Small intestine (tissue), 7 donors: ENCODE measurements at regions not wholly inside any gene's neighbourhood (a gene's known extent, or its start where the extent isn't known, plus 50 kb on each side); places are given as distances from the start of the nearest gene placed in this dataset.

Experiments used
- DNase-seq, 2 donors: peaks; one replicate each; pipeline versions ENCODE4 v3.0.0 to v3.0.0-alpha.2; 2013
- FAIRE-seq: peaks from 2 replicates; lab custom pipeline; 2012; peaks lifted over from hg19 to GRCh38; lab: Jason Lieb, UNC
- H3K27ac ChIP-seq, 3 donors: one replicate each; pipeline ENCODE4 v1.5.1; 2013; ENCODE audit warnings: low read length in 2 of 3, mild to moderate bottlenecking in 2 of 3, control low read depth in 1 of 3, inconsistent platforms in 1 of 3, low read depth in 1 of 3, moderate library complexity in 1 of 3
- H3K27me3 ChIP-seq, 3 donors: one replicate each; pipeline ENCODE4 v1.6.1; 2013; ENCODE audit warnings: low read length in 3 of 3, inconsistent platforms in 1 of 3; ENCODE audit not compliant: control insufficient read depth in 3 of 3, insufficient read depth in 3 of 3
- H3K36me3 ChIP-seq, 3 donors: one replicate each; pipeline ENCODE4 v1.6.1; 2013; ENCODE audit warnings: low read length in 3 of 3, inconsistent platforms in 1 of 3, low read depth in 1 of 3, mild to moderate bottlenecking in 1 of 3, moderate library complexity in 1 of 3; ENCODE audit not compliant: control insufficient read depth in 3 of 3, insufficient read depth in 2 of 3
- H3K4me1 ChIP-seq, 3 donors: one replicate each; pipeline ENCODE4 v1.6.1; 2013; ENCODE audit warnings: low read length in 2 of 3, inconsistent platforms in 1 of 3, low read depth in 1 of 3, mild to moderate bottlenecking in 1 of 3, moderate library complexity in 1 of 3; ENCODE audit not compliant: control insufficient read depth in 3 of 3, insufficient read depth in 2 of 3
- H3K4me3 ChIP-seq, 3 donors: one replicate each; pipeline ENCODE4 v1.5.1; 2013; ENCODE audit warnings: low read length in 3 of 3, control low read depth in 1 of 3, inconsistent platforms in 1 of 3, low read depth in 1 of 3, mild to moderate bottlenecking in 1 of 3, moderate library complexity in 1 of 3
- H3K9me3 ChIP-seq, 2 donors: one replicate each; pipeline ENCODE4 v1.6.1; 2013; ENCODE audit warnings: low read depth in 1 of 2, low read length in 1 of 2; ENCODE audit not compliant: control insufficient read depth in 2 of 2, insufficient read depth in 1 of 2
- WGBS, 3 donors: extraction: QIAGEN DNeasy Blood & Tissue Kit; methylation state at CpG; one replicate each; pipeline ENCODE4 v1.1.7; 2013; 5-methylcytosine and 5-hydroxymethylcytosine counted together
- donor health status: healthy with polysubstance abuse.
- donor health status: control.
- donor health status: control.
- donor health status: Bipolar disorder and iron deficiency.
- donor health status: healthy.

- Histone ChIP-seq H3K9me3 (no peaks in the 10 kb centered on the region), H3K4me1 (peaks cover 0 to 5% (median 0%) of the 10 kb centered on the region in 3 donors), H3K27ac (no peak overlapping the region), H3K36me3 (no peaks in the 10 kb centered on the region), H3K27me3 (no peaks in the 10 kb centered on the region), H3K4me3 (no peak overlapping the region)
- no peak for FAIRE-seq
- DNase-seq: no peak
- 66 to 82% (median 74%) methylated on average over 8 of the region's 8 CpGs for WGBS, 3 donors
Observed at GRCh38 chr1:22245726-22246125, 102.8 kb upstream of the WNT4 start.

GRCh38 chr1:22246755-22247480, 104.0 kb upstream of the WNT4 start:
- Histone ChIP-seq H3K27ac (no peak overlapping the region), H3K4me1 (peaks cover 0 to 5% (median 0%) of the 10 kb centered on the region in 3 donors), H3K9me3 (no peaks in the 10 kb centered on the region), H3K27me3 (no peaks in the 10 kb centered on the region), H3K36me3 (no peaks in the 10 kb centered on the region), H3K4me3 (no peak overlapping the region)
- DNase-seq (no peak), FAIRE-seq (no peak)
- WGBS, 3 donors: 79 to 86% (median 86%) methylated on average over 3 of the region's 3 CpGs

DNA sequence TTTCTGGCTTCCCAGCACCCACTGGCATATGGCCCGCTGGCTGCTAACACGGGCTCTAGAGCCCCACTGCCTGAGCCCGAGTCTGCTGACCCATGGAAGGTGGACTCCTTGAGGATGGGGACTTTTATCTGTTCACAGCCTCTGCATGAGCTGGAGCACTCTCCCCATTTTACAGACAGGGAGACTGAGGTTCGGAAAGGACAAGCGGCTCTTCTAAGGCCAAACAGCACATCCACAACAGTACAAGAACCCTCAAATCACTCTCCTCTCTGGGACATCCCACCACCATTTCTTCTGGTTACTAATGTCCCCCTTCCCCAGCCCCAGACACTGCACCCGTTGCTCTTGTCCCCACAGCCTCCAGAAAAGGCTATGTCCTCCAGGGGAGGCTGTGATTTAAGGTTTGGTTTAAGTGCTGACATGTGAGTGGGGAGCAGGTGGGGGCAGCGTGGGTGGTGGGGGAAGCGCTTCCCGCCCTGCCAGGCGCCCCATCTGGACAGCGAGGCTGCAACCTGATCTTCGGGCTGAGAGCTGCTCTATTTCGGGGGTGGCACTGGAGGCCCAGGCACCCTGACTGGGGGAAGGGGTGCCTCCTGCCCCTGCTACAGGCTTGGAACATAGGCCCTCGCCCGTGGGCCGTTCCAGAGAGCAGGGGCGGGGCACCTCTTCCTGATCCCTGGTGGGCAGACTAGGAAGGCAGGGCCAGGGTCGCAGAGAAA, 104.8 kb upstream of the WNT4 start:
- 68 to 74% (median 70%) methylated on average over 18 of the region's 18 CpGs for WGBS, 3 donors
- Histone ChIP-seq H3K27me3 (no peaks in the 10 kb centered on the region), H3K4me1 (peaks cover 0 to 5% (median 0%) of the 10 kb centered on the region in 3 donors), H3K27ac (no peak overlapping the region), H3K9me3 (no peaks in the 10 kb centered on the region), H3K4me3 (no peak overlapping the region), H3K36me3 (no peaks in the 10 kb centered on the region)
- FAIRE-seq (no peak), DNase-seq (no peak)

- Histone ChIP-seq H3K36me3 (no peaks in the 10 kb centered on the region), H3K9me3 (no peaks in the 10 kb centered on the region), H3K4me3 (no peak overlapping the region), H3K4me1 (peaks cover 0 to 5% (median 4%) of the 10 kb centered on the region in 3 donors), H3K27ac (no peak overlapping the region), H3K27me3 (no peaks in the 10 kb centered on the region)
- no peak for DNase-seq
- 72 to 79% (median 74%) methylated on average over 8 of the region's 8 CpGs for WGBS, 3 donors
- FAIRE-seq: no peak
Observed at GRCh38 chr1:22248746-22249145, 105.8 kb upstream of the WNT4 start.

- peaks cover 0 to under 1% of the 10 kb centered on the region in 2 donors for H3K9me3 ChIP-seq
- H3K4me1 ChIP-seq: peaks cover 0 to 16% (median 4%) of the 10 kb centered on the region in 3 donors
- no peaks in the 10 kb centered on the region for H3K27me3 ChIP-seq
- FAIRE-seq (no peak), DNase-seq (no peak)
- no peak overlapping the region for H3K4me3 ChIP-seq
- no peaks in the 10 kb centered on the region for H3K36me3 ChIP-seq
- H3K27ac ChIP-seq: no peak overlapping the region
- WGBS, 3 donors: 80 to 84% (median 81%) methylated on average over 11 of the region's 11 CpGs
Observed at GRCh38 chr1:22249928-22250680, 107.2 kb upstream of the WNT4 start.

DNA sequence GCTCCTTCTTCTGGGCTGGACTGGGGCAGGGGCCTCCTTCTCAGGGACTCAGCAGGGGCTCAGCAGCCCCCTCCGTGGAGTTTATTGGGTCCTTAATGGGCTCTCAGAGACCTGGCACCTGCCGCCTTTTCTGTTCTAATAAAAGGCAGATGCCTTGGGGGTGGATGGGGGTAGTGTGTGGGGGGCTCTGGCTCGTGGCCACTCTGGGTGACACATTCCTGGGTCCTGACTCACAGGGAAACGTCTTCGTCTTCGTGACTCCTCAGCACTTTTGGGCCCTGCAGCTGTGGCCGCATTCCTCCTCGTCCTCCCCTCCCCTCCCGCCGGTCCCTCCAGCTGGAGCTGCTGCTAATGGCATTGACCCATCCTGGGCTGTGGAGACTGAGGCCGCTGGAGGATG, 107.8 kb upstream of the WNT4 start:
- WGBS, 3 donors: 59 to 84% (median 74%) methylated on average over 10 to 11 of the region's 11 CpGs
- no peaks in the 10 kb centered on the region for H3K27me3 ChIP-seq
- H3K27ac ChIP-seq: no peak overlapping the region
- H3K4me3 ChIP-seq: no peak overlapping the region
- H3K9me3 ChIP-seq: peaks cover 0 to 3% of the 10 kb centered on the region in 2 donors
- no peaks in the 10 kb centered on the region for H3K36me3 ChIP-seq
- H3K4me1 ChIP-seq: peaks cover 0 to 22% (median 4%) of the 10 kb centered on the region in 3 donors
- DNase-seq (no peak), FAIRE-seq (no peak)

GRCh38 chr1:22252251-22252650, 109.4 kb upstream of the WNT4 start:
- WGBS, 3 donors: 61 to 77% (median 67%) methylated on average over 17 of the region's 17 CpGs
- no peak for DNase-seq

More at GRCh38 chr1:22252251-22252650, 109.4 kb upstream of the WNT4 start:
- Histone ChIP-seq H3K4me1 (peaks cover 0 to 26% (median 4%) of the 10 kb centered on the region in 3 donors), H3K27ac (no peak overlapping the region), H3K27me3 (no peaks in the 10 kb centered on the region), H3K9me3 (peaks cover 0 to 3% of the 10 kb centered on the region in 2 donors), H3K4me3 (no peak overlapping the region), H3K36me3 (no peaks in the 10 kb centered on the region)
- no peak for FAIRE-seq
